ENCODE measurements at regions not wholly inside any gene's neighbourhood (a gene's known extent, or its start where the extent isn't known, plus 50 kb on each side); places are given as distances from the start of the nearest gene placed in this dataset.
"Not testable (repeated sequence)": the region's sequence is repeated elsewhere in the genome, so short reads cannot be mapped to it uniquely, and the experiment has no call there.

- Histone ChIP-seq H3K27ac (no peak overlapping the region), H3K36me3 (replicated peaks in 1 of 2) (no peaks in the 10 kb centered on the region), H3K27me3 (peaks cover 38% of the 10 kb centered on the region), H3K9me3 (replicated peaks in 1 of 3) (peaks cover 0 to 4% (median 0%) of the 10 kb centered on the region in 3 donors), H3K4me3 (no peak overlapping the region), H3K4me1 (replicated peaks in 1 of 2) (no peaks in the 10 kb centered on the region)
- TF ChIP-seq, protein P1, sequence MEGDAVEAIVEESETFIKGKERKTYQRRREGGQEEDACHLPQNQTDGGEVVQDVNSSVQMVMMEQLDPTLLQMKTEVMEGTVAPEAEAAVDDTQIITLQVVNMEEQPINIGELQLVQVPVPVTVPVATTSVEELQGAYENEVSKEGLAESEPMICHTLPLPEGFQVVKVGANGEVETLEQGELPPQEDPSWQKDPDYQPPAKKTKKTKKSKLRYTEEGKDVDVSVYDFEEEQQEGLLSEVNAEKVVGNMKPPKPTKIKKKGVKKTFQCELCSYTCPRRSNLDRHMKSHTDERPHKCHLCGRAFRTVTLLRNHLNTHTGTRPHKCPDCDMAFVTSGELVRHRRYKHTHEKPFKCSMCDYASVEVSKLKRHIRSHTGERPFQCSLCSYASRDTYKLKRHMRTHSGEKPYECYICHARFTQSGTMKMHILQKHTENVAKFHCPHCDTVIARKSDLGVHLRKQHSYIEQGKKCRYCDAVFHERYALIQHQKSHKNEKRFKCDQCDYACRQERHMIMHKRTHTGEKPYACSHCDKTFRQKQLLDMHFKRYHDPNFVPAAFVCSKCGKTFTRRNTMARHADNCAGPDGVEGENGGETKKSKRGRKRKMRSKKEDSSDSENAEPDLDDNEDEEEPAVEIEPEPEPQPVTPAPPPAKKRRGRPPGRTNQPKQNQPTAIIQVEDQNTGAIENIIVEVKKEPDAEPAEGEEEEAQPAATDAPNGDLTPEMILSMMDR (IDR thresholded peaks at IDR 0.05), result no peak
- no peak for TF ChIP-seq POLR2A (IDR thresholded peaks at IDR 0.05)
- WGBS, 4 donors, result 49 to 78% (median 64%) methylated on average over 3 of the region's 3 CpGs
- intact Hi-C loops (cut with DNase I), result no loop called here
- no peak for DNase-seq
These were observed 73.4 kb upstream of the BNIP2 start for GRCh38 chr15:59762558-59762957.

DNA sequence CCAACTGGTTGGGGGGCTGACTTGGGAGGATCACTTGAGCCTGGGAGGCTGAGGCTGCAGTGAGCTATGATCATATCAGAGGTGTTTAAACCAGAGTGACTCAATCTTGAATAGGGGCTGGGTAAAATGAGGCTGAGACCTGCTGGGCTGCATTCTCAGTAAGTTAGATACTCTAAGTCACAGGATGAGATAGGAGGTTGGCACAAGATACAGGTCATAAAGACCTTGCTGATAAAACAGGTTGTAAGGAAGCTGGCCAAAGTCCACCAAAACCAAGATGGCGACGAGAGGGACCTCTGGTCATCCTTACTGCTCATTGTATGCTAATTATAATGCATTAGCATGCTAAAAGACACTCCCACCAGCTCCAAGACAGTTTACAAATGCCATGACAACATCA lies 71.1 kb upstream of the BNIP2 start:
- H3K4me3 ChIP-seq; intact Hi-C loops (cut with DNase I); H3K27ac ChIP-seq; DNase-seq; H3K4me1 ChIP-seq (replicated peaks in 1 of 2); H3K36me3 ChIP-seq (replicated peaks in 1 of 2); H3K9me3 ChIP-seq (replicated peaks in 1 of 3): not testable (repeated sequence)
- WGBS, 4 donors, result 55 to 67% (median 58%) methylated on average over 2 of the region's 2 CpGs
- H3K27me3 ChIP-seq, result peaks cover 24% of the 10 kb centered on the region

- Histone ChIP-seq H3K4me3 (no peak overlapping the region), H3K36me3 (replicated peaks in 1 of 2) (no peaks in the 10 kb centered on the region), H3K27me3 (peaks cover 4% of the 10 kb centered on the region), H3K4me1 (replicated peaks in 1 of 2) (no peaks in the 10 kb centered on the region), H3K27ac (no peak overlapping the region), H3K9me3 (replicated peaks in 1 of 3) (no peaks in the 10 kb centered on the region)
- DNase-seq, result no peak
- no peak for TF ChIP-seq POLR2A (IDR thresholded peaks at IDR 0.05)
- TF ChIP-seq, protein P1 (IDR thresholded peaks at IDR 0.05), result peak in 1 of 6 experiments; percentile 13
- intact Hi-C loops (cut with DNase I), result no loop called here
- 49 to 52% (median 52%) methylated on average over 6 to 7 of the region's 7 CpGs for WGBS, 4 donors
These were observed 62.7 kb upstream of the BNIP2 start for GRCh38 chr15:59751552-59752413.

DNA sequence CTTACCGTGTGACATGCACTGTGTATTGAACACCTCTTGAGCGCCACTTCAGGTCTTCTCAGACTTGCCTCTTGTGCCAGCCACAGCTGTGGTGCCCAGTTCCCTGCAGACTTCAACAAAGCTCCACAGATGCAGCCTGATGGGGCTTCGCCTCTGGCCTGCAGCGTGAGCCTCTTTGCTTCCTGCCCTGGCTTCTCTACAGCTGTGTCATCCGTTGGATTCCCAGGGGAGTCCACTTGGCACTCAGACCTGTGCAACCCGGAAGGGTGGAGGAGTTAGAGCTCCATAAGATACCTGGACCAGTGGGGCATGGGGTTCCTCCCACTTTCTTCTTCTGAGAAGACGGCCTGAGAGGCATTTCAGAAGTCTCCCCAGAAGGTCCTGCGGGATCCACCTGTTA lies 57.7 kb upstream of the BNIP2 start:
- intact Hi-C loops (cut with DNase I), result no loop called here
- H3K4me1 ChIP-seq (replicated peaks in 1 of 2), result no peaks in the 10 kb centered on the region
- H3K9me3 ChIP-seq (replicated peaks in 1 of 3), result no peaks in the 10 kb centered on the region
- no peak for DNase-seq
- H3K27me3 ChIP-seq, result peaks cover 13% of the 10 kb centered on the region
- no peak overlapping the region for H3K4me3 ChIP-seq
- TF ChIP-seq, protein P1 (IDR thresholded peaks at IDR 0.05), result no peak
- no peak for TF ChIP-seq POLR2A (IDR thresholded peaks at IDR 0.05)
- no peaks in the 10 kb centered on the region for H3K36me3 ChIP-seq (replicated peaks in 1 of 2)
- 66 to 80% (median 76%) methylated on average over 7 to 8 of the region's 8 CpGs for WGBS, 4 donors
- H3K27ac ChIP-seq, result no peak overlapping the region

Data from adrenal gland (tissue), 9 donors.